GM18507 (cell line): ENCODE measurements at regions not wholly inside any gene's neighbourhood (a gene's known extent, or its start where the extent isn't known, plus 50 kb on each side); places are given as distances from the start of the nearest gene placed in this dataset.
A peak's percentile ranks its signal among the peaks of the same experiment; 100 is the strongest.
"Not testable (repeated sequence)": the region's sequence is repeated elsewhere in the genome, so short reads cannot be mapped to it uniquely, and the experiment has no call there.

Experiments
- DNase-seq: peaks from one replicate; pipeline ENCODE4 v3.0.0; 2011; ENCODE audit warnings: low read depth; ENCODE audit not compliant: insufficient read length; ENCODE audit errors: extremely low spot score
- FAIRE-seq: peaks from 2 replicates; lab custom pipeline; 2011; peaks lifted over from hg19 to GRCh38; lab: Jason Lieb, UNC

- no peak for FAIRE-seq
Measured at GRCh38 chr6:12490904-12491571, 200.9 kb downstream of the EDN1 start.

DNA sequence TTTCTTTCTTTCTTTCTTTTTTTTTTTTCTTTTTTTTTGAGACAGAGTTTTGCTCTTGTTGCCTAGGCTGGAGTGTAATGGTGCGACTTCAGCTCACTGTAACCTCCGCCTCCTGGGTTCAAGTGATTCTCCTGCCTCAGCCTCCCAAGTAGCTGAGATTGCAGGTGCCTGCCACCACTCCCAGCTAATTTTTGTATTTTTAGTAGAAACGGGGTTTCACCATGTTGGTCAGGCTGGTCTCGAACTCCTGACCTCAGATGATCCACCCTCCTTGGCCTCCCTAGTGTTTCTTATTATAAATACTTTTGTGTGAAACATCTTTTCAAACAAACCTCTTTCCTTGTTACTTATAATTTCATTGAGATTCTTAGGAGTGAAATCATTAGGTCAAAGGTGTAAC lies 202.8 kb downstream of the EDN1 start:
- DNase-seq, FAIRE-seq: not testable (repeated sequence)

More at GRCh38 chr6:12490904-12491571, 200.9 kb downstream of the EDN1 start:
- no peak for DNase-seq

DNA sequence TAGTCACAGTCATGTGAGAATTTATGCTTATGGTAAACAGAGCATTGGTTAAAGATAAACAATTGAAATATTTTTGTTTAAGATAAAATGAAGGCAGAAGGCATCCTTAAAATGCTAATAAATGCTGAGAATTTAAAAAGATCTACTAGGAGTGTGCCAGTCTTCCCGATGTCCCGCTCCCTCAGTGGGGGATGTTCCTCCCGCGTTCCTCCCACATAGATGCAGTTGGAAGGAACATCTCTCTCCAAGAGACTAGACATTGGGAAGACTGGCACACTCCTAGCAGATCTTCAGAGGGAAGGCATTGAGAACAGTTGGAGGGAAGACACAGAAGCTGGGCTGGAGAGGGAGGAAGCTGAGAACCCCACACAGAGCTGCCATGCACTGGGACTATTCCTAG lies 203.3 kb downstream of the EDN1 start:
- DNase-seq (no peak), FAIRE-seq (no peak)

DNA sequence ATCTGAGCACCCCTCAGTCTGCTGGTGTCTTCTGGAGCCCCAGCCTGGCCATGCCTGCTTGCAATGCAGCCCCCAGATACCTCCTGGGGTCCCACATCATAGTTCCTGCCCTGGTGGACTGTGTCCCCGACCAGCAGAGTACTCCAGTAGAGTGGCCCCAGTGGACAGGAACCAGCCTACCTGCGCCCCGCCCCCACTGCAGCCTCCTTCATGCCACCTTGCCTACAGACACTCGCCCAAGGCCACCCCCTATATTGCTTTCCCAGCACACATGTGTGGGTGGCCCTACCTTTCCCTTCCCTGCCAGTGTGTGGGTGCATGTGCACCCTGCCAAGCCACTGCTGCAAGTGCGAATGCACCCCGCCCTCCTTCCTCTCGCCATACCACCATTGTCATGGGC lies 204.0 kb downstream of the EDN1 start:
- no peak for FAIRE-seq

DNA sequence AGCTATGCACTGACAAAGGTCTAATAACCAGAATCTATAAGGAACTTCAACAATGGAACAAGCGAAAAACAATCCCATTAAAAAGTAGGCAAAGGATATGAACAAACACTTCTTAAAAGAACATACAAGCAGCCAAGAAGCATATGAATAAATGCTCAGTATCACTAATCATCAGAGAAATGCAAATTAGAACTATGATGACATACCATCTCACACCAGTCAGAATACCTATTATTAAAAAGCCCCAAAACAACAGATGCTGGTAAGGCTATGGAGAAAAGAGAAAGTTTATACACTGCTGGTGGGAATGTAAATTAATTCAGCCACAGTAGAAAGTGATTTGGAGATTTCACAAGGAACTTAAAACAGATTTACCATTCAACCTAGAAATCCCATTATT lies 211.8 kb downstream of the EDN1 start:
- DNase-seq (no peak), FAIRE-seq (no peak)

More for the DNA sequence above, 204.0 kb downstream of the EDN1 start:
- no peak for DNase-seq

DNA sequence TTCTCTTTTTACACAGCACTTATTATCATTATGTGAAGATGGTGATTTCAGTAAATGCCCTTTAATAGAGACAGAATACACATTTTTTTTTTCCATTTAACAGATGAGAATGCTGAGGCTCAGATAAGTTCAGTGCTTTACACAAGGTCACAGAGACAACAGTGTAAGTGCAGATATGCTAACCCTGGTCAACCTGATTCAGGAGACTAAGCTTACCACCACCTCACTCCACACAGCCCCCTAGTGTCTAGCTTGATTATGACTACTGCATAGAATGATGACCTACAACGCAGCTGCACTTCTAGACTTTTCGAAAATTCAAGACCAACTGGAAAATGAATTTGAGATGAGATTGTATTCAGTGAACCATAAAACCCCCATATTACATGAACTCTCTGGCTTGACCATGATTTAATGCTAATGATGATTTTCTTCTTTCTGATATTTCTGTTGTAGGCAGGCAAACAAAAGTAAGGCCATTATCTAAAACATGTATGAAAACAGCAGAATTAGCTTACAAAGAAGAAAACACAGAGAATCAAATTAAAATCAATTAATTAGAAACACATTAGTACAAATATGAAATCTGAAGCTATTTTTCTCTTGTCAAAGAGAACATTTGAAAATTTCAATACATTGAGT lies 212.1 kb upstream of the PHACTR1 start:
- FAIRE-seq (peak; percentile 80), DNase-seq (no peak)

DNA sequence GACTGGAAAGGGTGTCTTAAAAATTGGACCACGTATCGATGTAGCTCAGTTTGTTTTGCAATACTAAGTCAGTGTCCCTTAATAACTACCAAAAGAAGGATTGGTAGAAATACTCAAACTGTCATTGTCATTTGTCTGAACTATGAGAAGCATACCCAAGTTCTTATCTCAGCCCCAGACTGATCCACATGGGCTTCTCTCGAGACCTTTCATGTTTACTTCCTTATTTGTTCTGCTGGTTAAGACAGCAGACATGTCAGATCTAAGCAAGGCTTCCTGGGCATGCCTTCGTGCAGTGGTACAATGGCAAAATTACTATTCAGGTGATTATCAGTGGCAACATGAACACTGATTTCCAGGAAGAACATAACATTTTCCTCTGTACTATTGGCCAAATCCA lies 211.1 kb upstream of the PHACTR1 start:
- FAIRE-seq (no peak), DNase-seq (no peak)

DNA sequence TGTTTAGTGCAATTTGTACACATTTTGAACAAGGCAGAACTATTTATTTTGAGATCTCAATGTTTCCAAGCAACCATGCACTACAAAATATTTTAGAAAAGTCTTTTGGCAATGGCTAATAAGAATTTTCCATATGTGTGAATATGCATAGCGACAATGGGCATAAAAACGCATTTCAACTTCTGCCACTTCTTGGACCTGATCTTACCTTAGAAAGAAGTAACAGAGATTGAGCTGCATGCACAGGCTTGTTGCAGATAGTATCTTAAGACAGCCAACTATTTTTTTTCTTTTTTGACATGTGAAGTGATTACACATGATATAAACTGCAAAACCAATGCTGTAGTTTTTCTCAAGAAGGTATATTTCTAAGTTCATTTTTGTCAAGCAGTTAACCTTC lies 210.4 kb upstream of the PHACTR1 start:
- FAIRE-seq, result no peak

DNA sequence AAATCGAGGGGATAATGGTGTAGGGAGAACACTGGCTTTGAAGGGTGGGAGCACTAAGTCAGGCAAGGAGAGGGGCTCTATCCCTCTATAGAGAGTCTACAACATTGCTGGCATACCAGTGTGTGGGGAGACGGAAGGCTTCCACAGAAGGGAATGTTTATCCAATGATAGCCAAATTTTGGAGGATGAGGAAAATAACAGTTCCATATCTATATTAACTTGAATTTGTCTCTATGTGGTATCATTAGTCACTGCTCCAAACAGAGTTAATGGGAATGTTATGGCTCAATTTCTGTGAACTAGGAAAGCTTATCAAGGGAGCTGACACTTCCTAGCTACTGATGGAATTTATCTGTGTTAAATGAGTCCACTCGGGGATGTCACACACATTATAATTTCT lies 208.9 kb upstream of the PHACTR1 start:
- FAIRE-seq (no peak), DNase-seq (no peak)

More for the DNA sequence above, 210.4 kb upstream of the PHACTR1 start:
- no peak for DNase-seq

- FAIRE-seq, result no peak
- DNase-seq, result no peak
Measured at GRCh38 chr6:12508553-12508952, 208.0 kb upstream of the PHACTR1 start.

GRCh38 chr6:12509060-12509459 lies 207.5 kb upstream of the PHACTR1 start:
- FAIRE-seq, result no peak
- DNase-seq, result no peak

DNA sequence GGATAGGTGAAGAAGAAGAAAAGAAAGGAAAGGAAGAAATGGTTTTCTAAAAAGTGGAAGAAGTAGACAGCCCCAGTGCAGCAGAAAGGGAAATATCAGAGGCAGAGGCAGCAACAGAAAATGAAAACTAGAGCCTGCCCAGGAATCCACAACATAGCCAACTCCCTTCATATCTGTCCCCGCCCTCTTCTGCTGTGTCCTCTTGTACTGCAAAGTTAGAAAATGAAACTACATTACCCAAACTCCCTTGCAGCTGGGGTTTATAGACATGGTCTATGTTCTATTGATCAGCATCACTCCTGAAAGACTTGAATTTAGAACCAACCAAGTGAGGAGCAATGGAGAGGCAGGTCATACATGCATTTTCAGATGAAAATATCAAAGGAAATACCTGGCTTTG lies 200.5 kb upstream of the PHACTR1 start:
- FAIRE-seq (peak; percentile 21), DNase-seq (no peak)

DNA sequence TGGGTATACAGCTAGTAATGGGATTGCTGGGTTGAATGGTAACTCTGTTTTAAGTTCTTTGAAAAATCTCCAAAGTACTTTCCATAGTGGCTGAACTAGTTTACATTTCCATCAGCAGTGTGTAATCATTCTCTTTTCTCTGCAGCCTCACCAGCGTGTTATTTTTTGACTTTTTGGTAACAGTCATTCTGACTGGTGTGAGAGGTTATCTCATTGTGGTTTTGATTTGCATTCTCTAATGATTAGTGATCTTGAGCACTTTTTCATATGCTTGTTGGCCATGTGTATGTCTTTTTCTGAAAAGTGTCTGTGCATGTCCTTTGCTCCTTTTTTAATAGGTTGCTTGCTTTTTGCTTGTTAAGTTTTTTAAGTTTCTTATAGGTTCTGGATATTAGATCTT lies 194.2 kb upstream of the PHACTR1 start:
- FAIRE-seq, result peak; percentile 86
- no peak for DNase-seq

- no peak for FAIRE-seq
- no peak for DNase-seq
Measured at GRCh38 chr6:12523726-12524125, 192.8 kb upstream of the PHACTR1 start.

DNA sequence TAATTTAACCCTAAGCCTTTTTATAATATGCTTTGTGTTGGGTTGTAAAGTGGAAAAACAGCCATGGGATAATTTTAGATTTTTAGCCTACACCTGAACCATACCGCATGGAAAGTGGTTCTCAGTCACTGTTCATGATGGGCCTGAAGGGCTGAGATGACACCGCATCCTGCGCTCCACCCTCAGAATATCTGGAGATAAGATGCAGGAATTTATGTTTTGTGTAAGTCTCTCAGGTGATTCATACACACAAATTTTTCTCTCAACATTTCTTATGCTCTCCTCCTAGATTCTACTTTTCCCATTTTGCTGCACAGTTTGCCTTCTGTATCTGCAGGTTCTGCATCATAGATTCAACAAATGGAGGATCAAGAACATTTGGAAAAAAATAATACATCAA lies 191.3 kb upstream of the PHACTR1 start:
- FAIRE-seq (no peak), DNase-seq (no peak)

DNA sequence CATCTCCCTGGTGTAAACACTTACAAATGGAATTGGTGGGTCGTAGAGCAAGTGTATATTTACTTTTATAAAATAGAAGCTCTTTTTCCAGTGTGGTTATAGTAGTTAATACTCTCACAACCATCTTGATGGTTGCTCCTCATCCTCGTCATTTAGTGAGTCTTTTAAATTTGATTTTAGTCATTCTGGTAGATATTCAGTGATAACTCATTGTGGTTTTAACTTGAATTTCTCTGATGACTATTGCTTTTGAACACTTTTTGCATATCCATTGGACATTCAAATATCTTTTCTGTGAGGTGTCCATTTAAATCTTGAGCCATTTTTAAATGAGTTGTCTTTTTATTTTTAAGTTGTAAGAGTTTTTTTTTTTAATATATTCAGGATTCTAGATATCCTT lies 189.2 kb upstream of the PHACTR1 start:
- FAIRE-seq, result no peak

GRCh38 chr6:12528136-12528535 lies 188.4 kb upstream of the PHACTR1 start:
- no peak for DNase-seq
- no peak for FAIRE-seq

More for the DNA sequence above, 189.2 kb upstream of the PHACTR1 start:
- no peak for DNase-seq

- DNase-seq, result no peak
- FAIRE-seq, result no peak
Measured at GRCh38 chr6:12528581-12529363, 187.8 kb upstream of the PHACTR1 start.

- FAIRE-seq (peak; percentile 29), DNase-seq (no peak)
Measured at GRCh38 chr6:12529364-12530019, 187.1 kb upstream of the PHACTR1 start.

DNA sequence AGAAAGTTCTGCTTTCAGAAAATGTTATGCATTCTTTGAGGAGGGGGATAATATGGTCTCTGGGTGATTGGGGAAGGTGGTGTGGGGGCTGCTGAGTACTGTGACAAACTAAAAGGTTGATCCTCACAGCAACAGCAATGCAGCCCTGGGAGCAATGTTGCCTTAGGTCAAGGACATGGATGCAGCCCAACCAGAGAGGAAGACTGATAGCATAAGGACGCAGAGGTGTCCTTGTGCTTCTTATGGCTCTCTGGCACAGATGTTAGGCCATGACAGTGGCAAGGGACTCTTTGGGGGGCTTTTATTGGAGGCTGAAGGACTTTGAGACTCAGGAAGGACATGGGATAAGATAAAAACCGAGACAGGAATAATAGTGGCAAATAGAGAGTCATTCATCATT lies 186.2 kb upstream of the PHACTR1 start:
- DNase-seq (no peak), FAIRE-seq (no peak)
